Breast epithelium (tissue), 4 donors: ENCODE measurements at regions not wholly inside any gene's neighbourhood (a gene's known extent, or its start where the extent isn't known, plus 50 kb on each side); places are given as distances from the start of the nearest gene placed in this dataset.
"Not testable (repeated sequence)": the region's sequence is repeated elsewhere in the genome, so short reads cannot be mapped to it uniquely, and the experiment has no call there.

Experiments used
- DNase-seq, 2 donors: peaks; one replicate each; pipeline ENCODE4 v3.0.0-alpha.2; 2019; ENCODE audit warnings: low spot score in 2 of 2
- H3K27ac ChIP-seq, 2 donors: fragments of 200-600 bp; sonication (generic) in 1 of 2; one replicate each; pipeline ENCODE4 v1.5.1; 2016 to 2019; ENCODE audit warnings: mild to moderate bottlenecking in 1 of 2
- H3K27me3 ChIP-seq, 2 donors: fragments of 200-600 bp; sonication (generic) in 1 of 2; one replicate each; pipeline versions ENCODE4 v1.5.1 to v1.6.0; 2017 to 2019; ENCODE audit warnings: control low read depth in 1 of 2, mild to moderate bottlenecking in 1 of 2
- H3K36me3 ChIP-seq: fragments of 200-600 bp; one replicate; pipeline ENCODE4 v1.5.1; 2019
- H3K4me1 ChIP-seq, 2 donors: fragments of 200-600 bp; sonication (generic); one replicate each; pipeline ENCODE4 v1.5.1; 2016 to 2019; ENCODE audit warnings: control low read depth in 1 of 2
- H3K4me3 ChIP-seq, 3 donors: fragments of 200-600 bp; sonication (generic); 1 replicate in 2 of 3; 2 replicates in 1 of 3; pipeline ENCODE4 v1.5.1; 2016 to 2019; ENCODE audit warnings: mild to moderate bottlenecking in 3 of 3, moderate library complexity in 2 of 3
- H3K9me3 ChIP-seq, 2 donors: fragments of 200-600 bp; sonication (generic) in 1 of 2; one replicate each; pipeline ENCODE4 v1.5.1; 2016 to 2019; ENCODE audit warnings: control low read depth in 1 of 2
- POLR2A ChIP-seq: fragments of 450-650 bp; IDR thresholded peaks from one replicate; pipeline ENCODE4 v1.6.1; 2016; ENCODE audit warnings: antibody characterized with exemption, mild to moderate bottlenecking, moderate library complexity
- POLR2AphosphoS5 ChIP-seq, 3 donors: sonication (generic); formaldehyde crosslinking; IDR thresholded peaks; one replicate each; pipeline ENCODE4 v1.6.1; 2017; ENCODE audit warnings: antibody characterized with exemption in 3 of 3
- intact Hi-C: fragments of 100-400 bp; cut with DNase I; formaldehyde crosslinking; loops from one replicate; pipeline ENCODE4 v1.15.1; 2023; ENCODE audit warnings: low total_unique reads
- TF ChIP-seq, protein P1 (sequence below), 3 donors: fragments of 450-650 bp; IDR thresholded peaks; one replicate each; pipeline ENCODE4 v1.5.1; 2016 to 2017; ENCODE audit warnings: antibody characterized with exemption in 3 of 3, mild to moderate bottlenecking in 3 of 3, moderate library complexity in 3 of 3

GRCh38 chr22:22161924-22162851 is 82.4 kb upstream of the VPREB1 start:
- Histone ChIP-seq H3K27me3 (peaks cover 0 to 6% of the 10 kb centered on the region in 2 donors), H3K9me3 (no peaks in the 10 kb centered on the region), H3K36me3 (no peaks in the 10 kb centered on the region), H3K27ac (no peak overlapping the region), H3K4me1 (no peaks in the 10 kb centered on the region), H3K4me3 (no peak overlapping the region)
- intact Hi-C loops: no loop called here
- TF ChIP-seq POLR2AphosphoS5 (IDR thresholded peaks at IDR 0.05): no peak
- TF ChIP-seq POLR2A: no peak
- TF ChIP-seq, protein P1, sequence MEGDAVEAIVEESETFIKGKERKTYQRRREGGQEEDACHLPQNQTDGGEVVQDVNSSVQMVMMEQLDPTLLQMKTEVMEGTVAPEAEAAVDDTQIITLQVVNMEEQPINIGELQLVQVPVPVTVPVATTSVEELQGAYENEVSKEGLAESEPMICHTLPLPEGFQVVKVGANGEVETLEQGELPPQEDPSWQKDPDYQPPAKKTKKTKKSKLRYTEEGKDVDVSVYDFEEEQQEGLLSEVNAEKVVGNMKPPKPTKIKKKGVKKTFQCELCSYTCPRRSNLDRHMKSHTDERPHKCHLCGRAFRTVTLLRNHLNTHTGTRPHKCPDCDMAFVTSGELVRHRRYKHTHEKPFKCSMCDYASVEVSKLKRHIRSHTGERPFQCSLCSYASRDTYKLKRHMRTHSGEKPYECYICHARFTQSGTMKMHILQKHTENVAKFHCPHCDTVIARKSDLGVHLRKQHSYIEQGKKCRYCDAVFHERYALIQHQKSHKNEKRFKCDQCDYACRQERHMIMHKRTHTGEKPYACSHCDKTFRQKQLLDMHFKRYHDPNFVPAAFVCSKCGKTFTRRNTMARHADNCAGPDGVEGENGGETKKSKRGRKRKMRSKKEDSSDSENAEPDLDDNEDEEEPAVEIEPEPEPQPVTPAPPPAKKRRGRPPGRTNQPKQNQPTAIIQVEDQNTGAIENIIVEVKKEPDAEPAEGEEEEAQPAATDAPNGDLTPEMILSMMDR (IDR thresholded peaks at IDR 0.05): no peak
- no peak for DNase-seq

DNA sequence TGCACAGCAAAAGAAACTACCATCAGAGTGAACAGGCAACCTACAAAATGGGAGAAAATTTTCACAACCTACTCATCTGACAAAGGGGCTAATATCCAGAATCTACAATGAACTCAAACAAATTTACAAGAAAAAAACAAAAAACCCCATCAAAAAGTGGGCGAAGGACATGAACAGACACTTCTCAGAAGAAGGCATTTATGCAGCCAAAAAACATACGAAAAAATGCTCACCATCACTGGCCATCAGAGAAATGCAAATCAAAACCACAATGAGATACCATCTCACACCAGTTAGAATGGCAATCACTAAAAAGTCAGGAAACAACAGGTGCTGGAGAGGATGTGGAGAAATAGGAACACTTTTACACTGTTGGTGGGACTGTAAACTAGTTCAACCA is 83.8 kb upstream of the VPREB1 start:
- H3K4me1 ChIP-seq, H3K36me3 ChIP-seq, DNase-seq, H3K27ac ChIP-seq, H3K9me3 ChIP-seq, H3K4me3 ChIP-seq, H3K27me3 ChIP-seq, intact Hi-C loops: not testable (repeated sequence)

DNA sequence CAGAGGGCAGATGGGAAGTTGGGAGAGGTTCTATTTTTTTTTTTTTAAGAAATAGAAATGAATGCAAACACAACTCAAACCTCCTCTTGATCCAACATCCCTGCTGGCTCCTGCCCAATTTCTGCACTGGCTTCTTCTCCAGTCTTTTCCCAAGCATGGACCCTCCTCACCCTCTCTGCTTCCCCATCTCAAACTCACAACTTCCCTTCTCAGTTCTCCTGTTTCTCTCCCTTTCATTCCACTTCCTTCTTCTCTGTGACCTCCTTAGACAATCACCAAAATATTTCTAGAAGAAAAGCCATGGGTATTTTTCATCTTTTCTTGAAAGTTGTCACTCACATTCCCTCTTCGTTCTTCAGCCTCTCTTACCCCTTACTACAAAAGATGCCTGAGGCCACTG is 85.2 kb upstream of the VPREB1 start:
- intact Hi-C loops: no loop called here
- Histone ChIP-seq H3K4me1 (no peaks in the 10 kb centered on the region), H3K27me3 (peaks cover 0 to 3% of the 10 kb centered on the region in 2 donors), H3K4me3 (no peak overlapping the region), H3K36me3 (no peaks in the 10 kb centered on the region), H3K27ac (no peak overlapping the region), H3K9me3 (no peaks in the 10 kb centered on the region)
- TF ChIP-seq POLR2A (no peak), POLR2AphosphoS5 (IDR thresholded peaks at IDR 0.05) (no peak)
- TF ChIP-seq, protein P1 (IDR thresholded peaks at IDR 0.05): no peak
- no peak for DNase-seq

- H3K4me1 ChIP-seq: no peaks in the 10 kb centered on the region
- no peak overlapping the region for H3K27ac ChIP-seq
- TF ChIP-seq, protein P1 (IDR thresholded peaks at IDR 0.05): no peak
- no peak for TF ChIP-seq POLR2A
- TF ChIP-seq POLR2AphosphoS5 (IDR thresholded peaks at IDR 0.05): no peak
- DNase-seq: no peak
- intact Hi-C loops: no loop called here
- no peaks in the 10 kb centered on the region for H3K36me3 ChIP-seq
- no peaks in the 10 kb centered on the region for H3K27me3 ChIP-seq
- H3K9me3 ChIP-seq: no peaks in the 10 kb centered on the region
- H3K4me3 ChIP-seq: no peak overlapping the region
These were observed 85.6 kb upstream of the VPREB1 start for GRCh38 chr22:22158965-22159364.

- no peak overlapping the region for H3K27ac ChIP-seq
- no peaks in the 10 kb centered on the region for H3K9me3 ChIP-seq
- no peak for TF ChIP-seq POLR2AphosphoS5 (IDR thresholded peaks at IDR 0.05)
- no peak for TF ChIP-seq POLR2A
- TF ChIP-seq, protein P1 (IDR thresholded peaks at IDR 0.05): no peak
- DNase-seq: no peak
- H3K4me1 ChIP-seq: no peaks in the 10 kb centered on the region
- intact Hi-C loops: no loop called here
- no peaks in the 10 kb centered on the region for H3K36me3 ChIP-seq
- no peaks in the 10 kb centered on the region for H3K27me3 ChIP-seq
- no peak overlapping the region for H3K4me3 ChIP-seq
These were observed 86.3 kb upstream of the VPREB1 start for GRCh38 chr22:22158207-22158816.
